Head of caudate nucleus (tissue), 42 donors: ENCODE measurements at regions not wholly inside any gene's neighbourhood (a gene's known extent, or its start where the extent isn't known, plus 50 kb on each side); places are given as distances from the start of the nearest gene placed in this dataset.

Experiments used
- DNase-seq, 42 donors: peaks; one replicate each; pipeline versions ENCODE4 v3.0.0 to v3.0.0-alpha.2; 2020 to 2021; ENCODE audit warnings: mixed read lengths in 7 of 42
- intact Hi-C: fragments of 100-400 bp; cut with DNase I; formaldehyde crosslinking; loops from one replicate; pipeline ENCODE4 v1.15.0; 2022

- intact Hi-C loops: no loop called here
- no peak for DNase-seq
These were observed 380.7 kb downstream of the PRDM2 start for GRCh38 chr1:14080653-14081052.

DNA sequence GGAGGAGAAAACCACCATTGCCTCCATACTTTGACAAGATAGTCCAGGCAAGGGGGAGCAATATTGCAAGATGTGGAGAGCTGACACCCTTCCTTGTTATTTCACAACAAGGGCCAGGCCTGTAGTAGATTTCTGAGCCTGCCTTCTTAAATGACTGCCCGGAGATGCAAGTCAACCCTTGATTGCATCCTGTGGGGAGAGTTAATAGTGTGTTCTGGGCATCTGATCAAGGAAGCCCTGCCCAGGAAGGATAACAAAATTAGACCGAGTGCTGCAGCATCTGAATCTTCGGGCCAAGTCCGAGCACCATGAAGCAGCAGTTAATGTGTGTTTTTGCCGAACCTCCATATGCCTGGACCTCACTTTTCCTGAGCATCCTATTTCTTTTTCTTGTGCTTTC is 382.3 kb downstream of the PRDM2 start:
- intact Hi-C loops: no loop called here
- DNase-seq: no peak

DNA sequence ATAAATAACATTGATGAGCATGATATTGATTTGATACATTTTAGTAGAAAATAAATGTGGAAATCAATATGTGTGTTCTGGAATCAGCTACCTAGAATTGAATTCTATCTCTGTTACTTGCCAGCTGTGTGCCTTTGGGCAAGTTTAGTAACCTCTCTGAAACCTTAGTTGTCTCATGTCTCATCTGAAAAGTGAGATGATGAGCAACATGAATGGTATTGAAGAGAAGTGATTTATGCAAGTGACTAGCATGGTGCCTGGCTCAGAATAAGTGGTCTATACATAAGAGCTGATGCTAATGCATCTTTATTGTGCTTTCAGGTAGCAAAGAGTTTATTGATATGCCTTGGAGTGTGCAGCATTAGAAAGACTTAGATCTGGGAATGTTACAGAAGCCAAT is 383.3 kb downstream of the PRDM2 start:
- intact Hi-C loops: no loop called here
- DNase-seq: no peak

- intact Hi-C loops: no loop called here
- no peak for DNase-seq
These were observed 383.7 kb downstream of the PRDM2 start for GRCh38 chr1:14083706-14084105.

DNA sequence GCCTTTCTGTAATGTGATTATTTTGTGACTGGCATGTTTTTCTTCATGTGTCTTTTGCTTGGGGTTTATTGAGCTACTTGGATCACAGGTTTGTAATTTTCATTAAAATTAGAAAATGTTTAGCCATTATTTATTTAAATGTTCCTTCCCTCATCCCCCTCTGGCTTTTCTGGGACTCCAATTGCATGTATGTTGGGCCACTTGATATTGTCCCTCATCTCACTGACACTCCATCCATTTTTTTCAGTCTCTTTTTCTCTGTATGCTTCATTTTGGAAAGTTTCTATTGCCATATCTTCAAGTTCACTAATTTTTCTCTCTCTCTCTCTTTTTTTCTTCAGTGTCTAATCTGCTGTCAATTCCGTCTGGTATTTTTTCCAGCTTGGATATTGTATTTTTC is 390.1 kb downstream of the PRDM2 start:
- intact Hi-C loops: no loop called here
- DNase-seq: no peak

DNA sequence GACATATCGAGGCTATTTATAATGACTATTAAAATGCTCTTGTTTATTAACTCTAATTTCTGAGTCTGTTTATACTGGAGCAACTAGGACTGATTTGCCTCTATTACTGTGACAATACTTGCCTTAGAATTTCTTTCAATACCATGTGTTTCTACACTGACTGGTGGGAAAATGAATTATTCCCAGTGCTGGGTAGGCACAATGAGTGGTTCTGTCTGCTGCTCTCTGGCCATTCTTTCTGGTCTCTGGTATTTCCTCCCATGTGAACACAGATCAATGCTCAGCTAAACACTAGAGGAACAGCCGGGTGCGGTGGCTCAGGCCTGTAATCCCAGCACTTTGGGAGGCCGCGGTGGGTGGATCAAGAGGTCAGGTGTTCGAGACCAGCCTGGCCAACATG is 390.5 kb downstream of the PRDM2 start:
- intact Hi-C loops: no loop called here

DNA sequence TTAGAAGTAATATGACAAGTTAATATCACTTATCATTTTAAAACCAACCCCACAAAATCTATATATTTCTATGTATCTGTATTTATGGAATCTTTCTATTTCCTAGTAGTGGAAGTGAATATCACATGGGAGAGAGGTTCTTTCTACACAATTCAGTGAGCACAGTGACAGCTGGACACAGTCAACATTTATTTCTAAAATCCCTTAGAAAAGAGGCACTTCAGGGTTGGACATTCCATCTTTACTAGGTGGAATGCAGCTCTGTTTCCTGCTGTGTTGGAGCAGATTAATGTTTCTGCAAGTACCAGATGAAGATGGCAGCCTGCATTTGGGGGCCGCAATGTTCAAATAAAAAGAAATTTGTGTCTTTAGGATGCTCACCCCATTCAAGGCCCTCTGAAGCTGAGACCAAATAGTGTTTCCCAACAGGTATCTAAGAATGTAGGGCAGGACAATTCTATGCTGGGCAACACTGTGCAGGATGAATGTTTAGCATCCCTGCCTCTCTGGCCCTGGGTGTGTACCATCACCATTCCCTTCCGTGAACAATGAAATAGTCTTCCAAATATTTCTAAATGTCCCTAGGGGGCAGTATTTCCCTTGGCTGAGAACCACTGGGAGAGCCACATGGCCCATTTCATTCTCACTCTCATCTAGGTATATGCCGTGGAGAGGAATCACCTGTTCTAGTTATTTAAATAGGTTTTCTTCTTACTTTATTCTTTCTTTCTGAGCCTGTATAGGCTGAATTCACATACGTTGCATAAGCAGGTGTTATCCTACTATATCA is 394.8 kb downstream of the PRDM2 start:
- intact Hi-C loops: no loop called here
- DNase-seq: peak in 9 of 42 donors; percentile 16 to 55 (median 28)

More for the DNA sequence above, 390.5 kb downstream of the PRDM2 start:
- no peak for DNase-seq

DNA sequence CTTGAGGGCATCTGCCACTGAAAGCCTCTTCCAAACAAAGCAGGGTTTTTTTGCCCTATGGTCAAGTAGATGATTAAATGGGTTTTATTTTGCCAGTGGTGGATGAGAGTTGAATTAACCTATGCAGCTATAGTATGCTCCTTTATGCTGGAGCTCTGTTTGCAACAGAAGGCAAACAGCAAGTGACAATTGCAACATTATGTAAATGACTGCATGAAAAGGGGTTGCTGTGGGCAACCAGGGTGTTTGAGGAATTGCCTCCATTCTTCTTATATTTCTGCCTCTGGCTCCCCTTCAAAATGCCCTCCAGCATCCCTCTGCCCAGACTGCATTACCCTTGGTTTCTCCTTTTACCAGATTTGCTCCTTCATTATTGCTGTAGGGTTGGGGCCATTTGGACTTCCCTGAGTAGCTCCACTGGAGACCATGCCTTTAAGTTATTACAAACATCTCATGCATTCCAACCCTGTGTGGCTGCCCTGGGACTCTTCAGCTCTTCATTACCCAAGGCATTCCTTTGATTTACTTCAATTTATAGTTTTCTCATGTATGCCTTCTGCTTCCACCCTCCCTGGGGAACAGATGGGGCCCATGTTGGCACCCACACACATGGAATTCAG is 398.4 kb downstream of the PRDM2 start:
- intact Hi-C loops: no loop called here

DNA sequence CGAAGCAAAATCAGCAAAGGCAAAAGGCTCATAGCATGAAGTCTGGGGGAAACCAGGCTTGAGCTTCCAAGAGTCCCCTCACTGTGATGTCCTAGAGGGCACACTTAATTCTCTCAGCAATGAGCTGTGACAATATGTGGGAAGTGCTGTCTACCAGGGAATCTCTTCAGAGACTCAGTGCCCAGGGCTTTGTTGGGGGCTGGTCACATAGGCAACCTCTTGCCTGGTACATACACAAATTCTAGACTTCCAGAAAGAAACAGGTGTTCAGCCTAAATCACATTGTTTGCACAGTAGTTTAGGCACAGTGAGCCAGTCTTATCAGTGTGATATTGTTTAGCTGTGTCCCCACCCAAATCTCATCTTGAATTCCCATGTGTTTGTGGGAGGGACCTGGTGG is 400.5 kb downstream of the PRDM2 start:
- intact Hi-C loops: no loop called here
- DNase-seq: no peak

More for the DNA sequence above, 398.4 kb downstream of the PRDM2 start:
- DNase-seq: no peak

DNA sequence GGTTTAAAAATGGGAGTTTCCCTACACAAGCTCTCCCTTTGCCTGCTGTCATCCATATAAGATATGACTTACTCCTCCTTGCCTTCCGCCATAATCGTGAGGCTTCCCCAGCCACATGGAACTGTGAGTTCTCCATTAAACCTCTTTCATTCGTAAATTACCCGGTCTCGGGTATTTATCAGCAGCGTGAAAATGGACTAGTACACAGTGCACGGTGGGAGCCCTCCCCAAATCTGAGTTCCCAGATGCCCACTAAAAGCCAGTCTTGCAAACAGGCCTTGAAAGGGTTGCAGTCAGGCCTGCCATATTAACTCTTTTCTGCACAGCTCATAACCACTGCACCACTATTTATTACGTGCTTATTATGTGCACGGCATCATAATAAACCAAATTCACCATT is 400.9 kb downstream of the PRDM2 start:
- DNase-seq: no peak
- intact Hi-C loops: no loop called here

DNA sequence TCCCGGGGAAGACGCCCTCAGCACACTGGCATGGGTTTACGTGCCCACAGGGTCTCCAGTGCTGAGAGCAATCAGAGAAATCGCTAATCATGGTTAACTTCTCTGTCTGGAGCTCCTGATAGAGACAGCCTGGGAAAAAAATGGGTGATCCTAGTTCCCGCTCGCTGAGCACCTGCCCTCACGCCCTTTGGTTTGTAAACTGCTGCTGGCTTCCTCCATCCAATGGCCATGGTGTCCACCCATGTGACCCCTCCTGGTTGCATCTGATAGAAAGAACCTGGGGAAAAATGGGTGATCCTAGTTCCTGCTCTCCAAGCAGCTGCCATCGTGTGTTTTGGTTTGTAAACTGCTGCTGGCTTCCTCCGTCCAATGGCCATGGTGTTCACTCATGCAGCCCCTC is 402.2 kb downstream of the PRDM2 start:
- no peak for DNase-seq
- intact Hi-C loops: no loop called here

GRCh38 chr1:14103878-14104430 is 404.0 kb downstream of the PRDM2 start:
- intact Hi-C loops: no loop called here
- DNase-seq: no peak

GRCh38 chr1:14106126-14106525 is 406.1 kb downstream of the PRDM2 start:
- DNase-seq: no peak
- intact Hi-C loops: no loop called here

DNA sequence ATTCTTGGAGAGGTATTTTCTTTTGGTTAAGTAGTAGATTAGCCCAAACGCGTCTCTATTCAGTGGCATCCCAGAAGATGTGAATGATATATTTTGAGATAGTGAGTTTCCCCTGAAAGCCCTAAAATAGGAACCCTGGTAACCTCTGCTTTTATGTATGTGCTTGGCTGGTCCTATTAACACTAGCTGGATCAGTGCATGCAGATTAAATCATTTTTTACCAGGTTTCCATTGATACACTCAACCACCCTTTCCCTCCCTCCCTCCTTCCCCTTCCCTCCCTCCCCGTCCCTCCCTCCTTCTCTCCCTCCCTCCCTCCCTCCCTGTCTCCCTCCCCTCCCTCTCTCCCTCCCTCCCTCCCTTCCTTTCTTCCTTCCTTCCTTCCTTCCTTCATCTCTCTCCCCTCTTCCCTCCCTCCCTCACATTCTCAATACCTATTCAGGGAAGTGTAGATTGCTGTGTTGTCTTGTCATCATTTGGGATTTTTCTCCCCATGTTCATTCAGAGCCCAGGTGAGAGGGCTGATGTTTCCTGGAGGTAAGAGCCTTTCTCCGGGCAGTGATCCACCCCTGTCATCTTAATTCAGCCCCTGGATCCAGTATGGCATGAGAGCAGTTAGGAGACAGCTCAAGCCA is 406.8 kb downstream of the PRDM2 start:
- intact Hi-C loops: no loop called here
- no peak for DNase-seq

DNA sequence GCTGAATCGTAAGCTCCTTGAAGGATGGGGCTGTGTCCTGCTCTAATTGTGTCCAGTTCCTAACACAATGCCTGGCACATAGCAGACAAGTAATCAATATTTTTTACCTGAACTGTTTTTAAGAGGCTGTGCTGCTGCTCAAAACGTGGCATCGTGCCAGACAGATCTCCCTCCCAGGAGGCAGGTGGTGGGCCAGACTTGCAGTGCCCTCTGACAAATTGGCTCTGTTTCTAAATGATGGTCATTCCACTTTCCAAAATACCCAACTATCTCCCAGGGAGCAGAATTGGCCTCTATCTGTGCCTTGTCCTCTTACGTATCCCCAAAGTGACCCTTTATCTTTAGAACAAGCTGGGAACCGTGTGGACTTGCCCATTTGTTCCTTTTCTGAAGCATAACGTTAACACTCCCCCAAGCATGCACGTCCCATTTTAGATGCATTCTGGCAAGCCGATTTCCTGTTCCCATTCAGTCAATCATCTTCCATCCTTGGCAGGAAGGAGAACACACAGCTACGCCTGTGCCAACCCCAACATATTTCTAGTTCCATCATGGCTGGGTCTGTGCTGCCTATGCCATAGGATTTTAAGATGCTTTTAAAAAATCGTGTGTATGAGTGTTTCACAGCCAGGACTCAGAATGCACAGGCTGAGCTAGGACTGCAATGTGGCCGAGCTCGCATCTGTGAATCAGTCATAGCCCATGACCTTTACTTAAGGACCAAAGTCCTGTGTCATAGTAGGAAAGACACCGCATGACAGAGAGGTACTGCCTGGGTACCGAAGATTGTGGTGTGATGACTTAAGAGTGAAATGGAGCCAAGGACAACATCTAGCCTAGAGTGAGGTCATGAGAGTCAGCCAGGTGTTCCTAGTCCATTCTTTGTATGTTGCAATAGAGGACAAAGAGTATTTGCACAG is 408.6 kb downstream of the PRDM2 start:
- peak in 28 of 42 donors; percentile 10 to 78 (median 40) for DNase-seq
- intact Hi-C loops: no loop called here

DNA sequence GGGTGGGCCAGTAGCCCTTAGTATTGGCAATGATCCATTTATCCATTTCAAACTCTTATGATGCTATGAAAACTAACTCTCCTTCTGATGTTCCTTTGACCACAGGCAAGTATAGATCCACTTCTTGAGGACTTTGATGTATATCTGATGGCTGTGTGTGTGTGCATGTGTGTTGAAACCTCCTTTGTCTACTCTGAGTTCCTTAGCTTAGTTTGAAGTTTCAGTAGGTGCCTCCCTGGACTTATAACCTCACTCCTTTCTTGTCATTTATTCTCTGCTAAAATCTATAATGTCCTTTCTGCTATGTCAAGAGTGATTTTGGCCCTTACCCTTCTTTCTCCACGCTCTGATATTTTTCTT is 409.3 kb downstream of the PRDM2 start:
- DNase-seq: no peak
- intact Hi-C loops: no loop called here

- intact Hi-C loops: loop anchor here (10.0 kb wide), 3 partner anchors 145 to 935 kb away; no protein-coding TSS in a partner anchor
- DNase-seq: no peak
These were observed 410.1 kb downstream of the PRDM2 start for GRCh38 chr1:14110040-14110439.

GRCh38 chr1:14111121-14111520 is 411.1 kb downstream of the PRDM2 start:
- intact Hi-C loops: loop anchor here (10.0 kb wide), 3 partner anchors 144 to 934 kb away; no protein-coding TSS in a partner anchor
- DNase-seq: no peak

- intact Hi-C loops: loop anchor here (10.0 kb wide), 3 partner anchors 142 to 932 kb away; no protein-coding TSS in a partner anchor
- DNase-seq: no peak
These were observed 412.6 kb downstream of the PRDM2 start for GRCh38 chr1:14112613-14113012.
